Liver (tissue), 8 donors: ENCODE measurements at regions not wholly inside any gene's neighbourhood (a gene's known extent, or its start where the extent isn't known, plus 50 kb on each side); places are given as distances from the start of the nearest gene placed in this dataset.

Source experiments
- DNase-seq: peaks from one replicate; pipeline ENCODE4 v3.0.0-alpha.2; 2017; ENCODE audit warnings: low spot score
- H3K27ac ChIP-seq, 2 donors: one replicate each; pipeline ENCODE4 v1.7.0; 2013; ENCODE audit warnings: inconsistent platforms in 2 of 2, low read length in 2 of 2, control low read depth in 1 of 2, low read depth in 1 of 2, mild to moderate bottlenecking in 1 of 2
- H3K27me3 ChIP-seq, 4 donors: one replicate each; pipeline versions ENCODE4 v1.6.1 to v1.7.0; 2013; ENCODE audit warnings: low read length in 3 of 4, inconsistent platforms in 1 of 4, mild to moderate bottlenecking in 1 of 4, moderate library complexity in 1 of 4; ENCODE audit not compliant: control insufficient read depth in 4 of 4, insufficient read depth in 4 of 4
- H3K36me3 ChIP-seq, 4 donors: one replicate each; pipeline versions ENCODE4 v1.6.1 to v1.7.0; 2013; ENCODE audit warnings: low read length in 3 of 4, mild to moderate bottlenecking in 3 of 4, low read depth in 1 of 4, moderate library complexity in 1 of 4; ENCODE audit not compliant: control insufficient read depth in 4 of 4, insufficient read depth in 3 of 4
- H3K4me1 ChIP-seq, 4 donors: one replicate each; pipeline versions ENCODE4 v1.6.1 to v1.7.0; 2013; ENCODE audit warnings: low read length in 3 of 4, mild to moderate bottlenecking in 3 of 4, moderate library complexity in 1 of 4; ENCODE audit not compliant: control insufficient read depth in 4 of 4, insufficient read depth in 4 of 4
- H3K4me3 ChIP-seq, 3 donors: one replicate each; pipeline versions ENCODE4 v1.6.1 to v1.7.0; 2013; ENCODE audit warnings: low read length in 3 of 3, control low read depth in 1 of 3, low read depth in 1 of 3, mild to moderate bottlenecking in 1 of 3
- H3K9ac ChIP-seq, 2 donors: one replicate each; pipeline ENCODE4 v1.7.0; 2013; ENCODE audit warnings: low read length in 2 of 2, mild to moderate bottlenecking in 2 of 2, moderate library complexity in 2 of 2, control low read depth in 1 of 2, low read depth in 1 of 2
- H3K9me3 ChIP-seq, 4 donors: one replicate each; pipeline versions ENCODE4 v1.6.1 to v1.7.0; 2013; ENCODE audit warnings: low read length in 3 of 4; ENCODE audit not compliant: control insufficient read depth in 4 of 4
- FOXA1 ChIP-seq: IDR thresholded peaks from 2 replicates; pipeline ENCODE4 v1.6.1; 2016; ENCODE audit warnings: antibody characterized with exemption
- FOXA2 ChIP-seq: IDR thresholded peaks from 2 replicates; pipeline ENCODE4 v1.6.1; 2016; ENCODE audit warnings: antibody characterized with exemption
- GABPA ChIP-seq, 2 donors: IDR thresholded peaks in 1 of 2; conservative IDR thresholded peaks in 1 of 2; 2 replicates each; pipeline ENCODE4 v1.6.1; 2016; ENCODE audit warnings: antibody characterized with exemption in 2 of 2, mild to moderate bottlenecking in 1 of 2, moderate library complexity in 1 of 2
- HNF4A ChIP-seq, 2 donors: conservative IDR thresholded peaks; 2 replicates each; pipeline ENCODE4 v1.6.1; 2016; ENCODE audit warnings: antibody characterized with exemption in 2 of 2, mild to moderate bottlenecking in 2 of 2
- JUND ChIP-seq, 2 donors: IDR thresholded peaks; 2 replicates each; pipeline ENCODE4 v1.6.1; 2016; ENCODE audit warnings: antibody characterized with exemption in 2 of 2
- NR2F2 ChIP-seq: IDR thresholded peaks from 2 replicates; pipeline ENCODE4 v1.6.1; 2016; ENCODE audit warnings: antibody characterized with exemption
- RAD21 ChIP-seq, 2 donors: IDR thresholded peaks; 2 replicates each; pipeline ENCODE4 v1.6.1; 2016; ENCODE audit warnings: antibody characterized with exemption in 2 of 2, mild to moderate bottlenecking in 2 of 2
- RXRA ChIP-seq, 2 donors: IDR thresholded peaks; 2 replicates each; pipeline ENCODE4 v1.6.1; 2017 to 2018; ENCODE audit warnings: antibody characterized with exemption in 2 of 2, mild to moderate bottlenecking in 1 of 2
- SP1 ChIP-seq: IDR thresholded peaks from 2 replicates; pipeline ENCODE4 v1.6.1; 2018; ENCODE audit warnings: antibody characterized with exemption, mild to moderate bottlenecking
- TAF1 ChIP-seq: conservative IDR thresholded peaks from 2 replicates; pipeline ENCODE4 v1.6.1; 2016; ENCODE audit warnings: antibody characterized with exemption, mild to moderate bottlenecking
- YY1 ChIP-seq: IDR thresholded peaks from 2 replicates; pipeline ENCODE4 v1.6.1; 2016; ENCODE audit warnings: antibody characterized with exemption, mild to moderate bottlenecking
- WGBS: extraction: QIAGEN DNeasy Blood & Tissue Kit; methylation state at CpG from one replicate; pipeline ENCODE4 v1.1.7; 2013; 5-methylcytosine and 5-hydroxymethylcytosine counted together
- TF ChIP-seq, protein P1 (sequence below): IDR thresholded peaks from 2 replicates; pipeline ENCODE4 v1.6.1; 2016; ENCODE audit warnings: antibody characterized with exemption
- TF ChIP-seq, protein P2 (sequence below): fragments of 150-350 bp; IDR thresholded peaks from 2 replicates; pipeline ENCODE4 v1.5.1; 2017; ENCODE audit warnings: improper control_type of control experiment, low read depth, low read length; ENCODE audit not compliant: missing input control
- TF ChIP-seq, protein P3 (sequence below): IDR thresholded peaks from 2 replicates; pipeline ENCODE4 v1.6.1; 2016; ENCODE audit warnings: antibody characterized with exemption, mild to moderate bottlenecking
- TF ChIP-seq, protein P4 (sequence below): IDR thresholded peaks from 2 replicates; pipeline ENCODE4 v1.6.1; 2016; ENCODE audit warnings: antibody characterized with exemption
- TF ChIP-seq, protein P5 (sequence below): IDR thresholded peaks from 2 replicates; pipeline ENCODE4 v1.6.1; 2016; ENCODE audit warnings: antibody characterized with exemption
- donor health status: healthy.
- donor health status: healthy.
- donor health status: healthy.
- donor health status: healthy.
- donor health status: healthy.

DNA sequence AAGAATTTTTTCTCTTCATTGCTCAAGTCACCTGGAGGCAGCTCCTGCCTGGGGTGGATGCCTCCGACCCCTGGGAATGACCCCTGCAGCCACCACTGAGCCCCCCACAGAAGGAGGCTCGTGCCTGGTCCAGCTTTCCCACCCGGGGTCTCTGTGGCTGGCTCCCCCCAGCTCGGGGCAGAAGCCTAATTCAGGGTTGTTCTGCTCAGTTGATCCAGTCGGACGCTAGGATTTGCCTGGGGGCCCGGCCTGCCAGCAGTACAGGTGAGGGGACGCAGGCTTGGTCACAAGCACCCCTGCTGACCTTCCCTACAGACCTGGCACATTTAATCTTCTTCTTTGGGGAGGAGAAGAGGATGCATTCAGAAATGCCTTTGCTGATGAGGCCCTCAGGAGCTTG, 53.6 kb upstream of the POFUT2 start:
- no peak overlapping the region for H3K9ac ChIP-seq
- H3K36me3 ChIP-seq, result no peaks in the 10 kb centered on the region
- TF ChIP-seq TAF1 (no peak), RAD21 (IDR thresholded peaks at IDR 0.05) (no peak), JUND (IDR thresholded peaks at IDR 0.05) (no peak), HNF4A (conservative IDR thresholded peaks at IDR 0.05) (no peak), FOXA1 (no peak)
- TF ChIP-seq, protein P1, sequence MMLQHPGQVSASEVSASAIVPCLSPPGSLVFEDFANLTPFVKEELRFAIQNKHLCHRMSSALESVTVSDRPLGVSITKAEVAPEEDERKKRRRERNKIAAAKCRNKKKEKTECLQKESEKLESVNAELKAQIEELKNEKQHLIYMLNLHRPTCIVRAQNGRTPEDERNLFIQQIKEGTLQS, result no peak
- H3K9me3 ChIP-seq, result no peaks in the 10 kb centered on the region
- no peak overlapping the region for H3K4me3 ChIP-seq
- DNase-seq, result no peak
- H3K27me3 ChIP-seq, result no peaks in the 10 kb centered on the region
- WGBS, result 91% methylated on average over 8 of the region's 8 CpGs
- H3K27ac ChIP-seq, result no peak overlapping the region
- no peaks in the 10 kb centered on the region for H3K4me1 ChIP-seq

DNA sequence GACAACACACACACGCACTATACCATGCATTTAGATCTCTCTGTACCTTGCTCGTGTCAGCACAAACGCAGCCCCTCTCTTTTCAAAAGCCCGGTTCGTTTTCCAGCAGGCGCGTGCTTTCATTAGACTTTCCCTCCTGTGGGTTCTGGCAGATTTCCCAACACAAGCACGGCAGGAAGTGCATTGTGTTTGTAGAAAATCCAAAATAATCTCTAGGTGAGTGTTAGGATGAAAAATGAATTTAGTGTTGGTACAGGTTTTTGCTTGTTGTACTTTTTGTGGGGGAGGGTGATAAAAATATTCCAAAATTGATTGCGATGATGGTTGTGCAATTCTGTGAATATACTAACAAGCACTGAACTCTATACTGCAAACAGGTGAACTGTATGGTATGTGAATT, 54.1 kb upstream of the POFUT2 start:
- 42% methylated on average over 9 of the region's 9 CpGs for WGBS
- H3K4me3 ChIP-seq, result no peak overlapping the region
- no peak overlapping the region for H3K27ac ChIP-seq
- H3K4me1 ChIP-seq, result no peaks in the 10 kb centered on the region
- TF ChIP-seq JUND (IDR thresholded peaks at IDR 0.05), result no peak
- TF ChIP-seq TAF1, result no peak
- no peak for TF ChIP-seq SP1
- TF ChIP-seq HNF4A (conservative IDR thresholded peaks at IDR 0.05), result no peak
- TF ChIP-seq, protein P2, sequence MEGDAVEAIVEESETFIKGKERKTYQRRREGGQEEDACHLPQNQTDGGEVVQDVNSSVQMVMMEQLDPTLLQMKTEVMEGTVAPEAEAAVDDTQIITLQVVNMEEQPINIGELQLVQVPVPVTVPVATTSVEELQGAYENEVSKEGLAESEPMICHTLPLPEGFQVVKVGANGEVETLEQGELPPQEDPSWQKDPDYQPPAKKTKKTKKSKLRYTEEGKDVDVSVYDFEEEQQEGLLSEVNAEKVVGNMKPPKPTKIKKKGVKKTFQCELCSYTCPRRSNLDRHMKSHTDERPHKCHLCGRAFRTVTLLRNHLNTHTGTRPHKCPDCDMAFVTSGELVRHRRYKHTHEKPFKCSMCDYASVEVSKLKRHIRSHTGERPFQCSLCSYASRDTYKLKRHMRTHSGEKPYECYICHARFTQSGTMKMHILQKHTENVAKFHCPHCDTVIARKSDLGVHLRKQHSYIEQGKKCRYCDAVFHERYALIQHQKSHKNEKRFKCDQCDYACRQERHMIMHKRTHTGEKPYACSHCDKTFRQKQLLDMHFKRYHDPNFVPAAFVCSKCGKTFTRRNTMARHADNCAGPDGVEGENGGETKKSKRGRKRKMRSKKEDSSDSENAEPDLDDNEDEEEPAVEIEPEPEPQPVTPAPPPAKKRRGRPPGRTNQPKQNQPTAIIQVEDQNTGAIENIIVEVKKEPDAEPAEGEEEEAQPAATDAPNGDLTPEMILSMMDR, result no peak
- TF ChIP-seq FOXA1, result no peak
- TF ChIP-seq YY1, result no peak
- TF ChIP-seq, protein P3, sequence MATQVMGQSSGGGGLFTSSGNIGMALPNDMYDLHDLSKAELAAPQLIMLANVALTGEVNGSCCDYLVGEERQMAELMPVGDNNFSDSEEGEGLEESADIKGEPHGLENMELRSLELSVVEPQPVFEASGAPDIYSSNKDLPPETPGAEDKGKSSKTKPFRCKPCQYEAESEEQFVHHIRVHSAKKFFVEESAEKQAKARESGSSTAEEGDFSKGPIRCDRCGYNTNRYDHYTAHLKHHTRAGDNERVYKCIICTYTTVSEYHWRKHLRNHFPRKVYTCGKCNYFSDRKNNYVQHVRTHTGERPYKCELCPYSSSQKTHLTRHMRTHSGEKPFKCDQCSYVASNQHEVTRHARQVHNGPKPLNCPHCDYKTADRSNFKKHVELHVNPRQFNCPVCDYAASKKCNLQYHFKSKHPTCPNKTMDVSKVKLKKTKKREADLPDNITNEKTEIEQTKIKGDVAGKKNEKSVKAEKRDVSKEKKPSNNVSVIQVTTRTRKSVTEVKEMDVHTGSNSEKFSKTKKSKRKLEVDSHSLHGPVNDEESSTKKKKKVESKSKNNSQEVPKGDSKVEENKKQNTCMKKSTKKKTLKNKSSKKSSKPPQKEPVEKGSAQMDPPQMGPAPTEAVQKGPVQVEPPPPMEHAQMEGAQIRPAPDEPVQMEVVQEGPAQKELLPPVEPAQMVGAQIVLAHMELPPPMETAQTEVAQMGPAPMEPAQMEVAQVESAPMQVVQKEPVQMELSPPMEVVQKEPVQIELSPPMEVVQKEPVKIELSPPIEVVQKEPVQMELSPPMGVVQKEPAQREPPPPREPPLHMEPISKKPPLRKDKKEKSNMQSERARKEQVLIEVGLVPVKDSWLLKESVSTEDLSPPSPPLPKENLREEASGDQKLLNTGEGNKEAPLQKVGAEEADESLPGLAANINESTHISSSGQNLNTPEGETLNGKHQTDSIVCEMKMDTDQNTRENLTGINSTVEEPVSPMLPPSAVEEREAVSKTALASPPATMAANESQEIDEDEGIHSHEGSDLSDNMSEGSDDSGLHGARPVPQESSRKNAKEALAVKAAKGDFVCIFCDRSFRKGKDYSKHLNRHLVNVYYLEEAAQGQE, result no peak
- no peak for TF ChIP-seq RAD21 (IDR thresholded peaks at IDR 0.05)
- TF ChIP-seq, protein P4, sequence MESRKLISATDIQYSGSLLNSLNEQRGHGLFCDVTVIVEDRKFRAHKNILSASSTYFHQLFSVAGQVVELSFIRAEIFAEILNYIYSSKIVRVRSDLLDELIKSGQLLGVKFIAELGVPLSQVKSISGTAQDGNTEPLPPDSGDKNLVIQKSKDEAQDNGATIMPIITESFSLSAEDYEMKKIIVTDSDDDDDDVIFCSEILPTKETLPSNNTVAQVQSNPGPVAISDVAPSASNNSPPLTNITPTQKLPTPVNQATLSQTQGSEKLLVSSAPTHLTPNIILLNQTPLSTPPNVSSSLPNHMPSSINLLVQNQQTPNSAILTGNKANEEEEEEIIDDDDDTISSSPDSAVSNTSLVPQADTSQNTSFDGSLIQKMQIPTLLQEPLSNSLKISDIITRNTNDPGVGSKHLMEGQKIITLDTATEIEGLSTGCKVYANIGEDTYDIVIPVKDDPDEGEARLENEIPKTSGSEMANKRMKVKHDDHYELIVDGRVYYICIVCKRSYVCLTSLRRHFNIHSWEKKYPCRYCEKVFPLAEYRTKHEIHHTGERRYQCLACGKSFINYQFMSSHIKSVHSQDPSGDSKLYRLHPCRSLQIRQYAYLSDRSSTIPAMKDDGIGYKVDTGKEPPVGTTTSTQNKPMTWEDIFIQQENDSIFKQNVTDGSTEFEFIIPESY, result no peak
- TF ChIP-seq GABPA (IDR thresholded peaks at IDR 0.05 in 1 of 2, conservative IDR thresholded peaks at IDR 0.05 in 1 of 2), result no peak
- no peak for TF ChIP-seq FOXA2
- no peak for TF ChIP-seq NR2F2
- TF ChIP-seq RXRA (IDR thresholded peaks at IDR 0.05), result no peak
- TF ChIP-seq, protein P5, sequence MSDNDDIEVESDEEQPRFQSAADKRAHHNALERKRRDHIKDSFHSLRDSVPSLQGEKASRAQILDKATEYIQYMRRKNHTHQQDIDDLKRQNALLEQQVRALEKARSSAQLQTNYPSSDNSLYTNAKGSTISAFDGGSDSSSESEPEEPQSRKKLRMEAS, result no peak
- no peaks in the 10 kb centered on the region for H3K9me3 ChIP-seq
- H3K9ac ChIP-seq, result no peak overlapping the region
- no peaks in the 10 kb centered on the region for H3K27me3 ChIP-seq
- H3K36me3 ChIP-seq, result no peaks in the 10 kb centered on the region
- no peak for DNase-seq
